Neural progenitor cell (in vitro differentiated cells): ENCODE measurements at regions not wholly inside any gene's neighbourhood (a gene's known extent, or its start where the extent isn't known, plus 50 kb on each side); places are given as distances from the start of the nearest gene placed in this dataset.

Source experiments
- DNase-seq: peaks from one replicate; pipeline ENCODE4 v3.0.0-alpha.2; 2016; ENCODE audit warnings: low spot score
- H2AFZ ChIP-seq: fragments of 200-600 bp; sonication (generic); replicated peaks from 2 replicates; pipeline ENCODE4 v1.6.1; 2016; ENCODE audit warnings: antibody characterized with exemption
- H3F3A ChIP-seq: fragments of 200-600 bp; sonication (generic); 2 replicates; pipeline ENCODE4 v1.6.1; 2016; ENCODE audit warnings: antibody characterized with exemption, low read depth
- H3K27ac ChIP-seq: fragments of 200-600 bp; sonication (generic); 2 replicates; pipeline ENCODE4 v1.5.1; 2016; ENCODE audit warnings: mild to moderate bottlenecking
- H3K27me3 ChIP-seq: fragments of 200-600 bp; sonication (generic); 2 replicates; pipeline ENCODE4 v1.6.1; 2016; ENCODE audit warnings: mild to moderate bottlenecking, moderate library complexity
- H3K36me3 ChIP-seq: fragments of 200-600 bp; sonication (generic); 2 replicates; pipeline ENCODE4 v1.5.1; 2016
- H3K4me1 ChIP-seq: fragments of 200-600 bp; sonication (generic); 2 replicates; pipeline ENCODE4 v1.6.1; 2016; ENCODE audit warnings: mixed run types
- H3K4me2 ChIP-seq: fragments of 200-600 bp; sonication (generic); 2 replicates; pipeline ENCODE4 v1.6.1; 2016
- H3K4me3 ChIP-seq: fragments of 200-600 bp; sonication (generic); 2 replicates; pipeline ENCODE4 v1.5.1; 2016
- H3K79me2 ChIP-seq: fragments of 200-600 bp; sonication (generic); 2 replicates; pipeline ENCODE4 v1.6.1; 2016; ENCODE audit warnings: low read depth
- H3K9ac ChIP-seq: fragments of 200-600 bp; sonication (generic); 2 replicates; pipeline ENCODE4 v1.6.1; 2016
- H3K9me3 ChIP-seq: fragments of 200-600 bp; sonication (generic); 2 replicates; pipeline ENCODE4 v1.5.1; 2016; ENCODE audit warnings: low read depth
- H4K20me1 ChIP-seq: fragments of 200-600 bp; sonication (generic); 2 replicates; pipeline ENCODE4 v1.6.1; 2016; ENCODE audit warnings: low read depth
- H3K27ac Mint-ChIP-seq: 3 replicates; pipeline ENCODE4 v1.8.0; 2021; ENCODE audit warnings: mixed read lengths
- H3K27me3 Mint-ChIP-seq: 2 replicates; pipeline ENCODE4 v1.8.0; 2022; ENCODE audit warnings: low read depth, mild to moderate bottlenecking, inconsistent platforms, moderate library complexity, mixed read lengths; ENCODE audit not compliant: insufficient read depth
- H3K36me3 Mint-ChIP-seq: 3 replicates; pipeline ENCODE4 v1.8.0; 2021; ENCODE audit warnings: mixed read lengths
- H3K4me1 Mint-ChIP-seq: 3 replicates; pipeline ENCODE4 v1.8.0; 2021; ENCODE audit warnings: mixed read lengths
- H3K4me3 Mint-ChIP-seq: 3 replicates; pipeline ENCODE4 v1.8.0; 2021; ENCODE audit warnings: mild to moderate bottlenecking, moderate library complexity, mixed read lengths
- H3K9me3 Mint-ChIP-seq: 3 replicates; pipeline ENCODE4 v1.8.0; 2020; ENCODE audit warnings: mixed read lengths
- EZH2 ChIP-seq: fragments of 200-600 bp; sonication (generic); IDR thresholded peaks from 2 replicates; pipeline ENCODE4 v1.6.1; 2017; ENCODE audit warnings: antibody characterized with exemption, mild to moderate bottlenecking, moderate library complexity
- EZH2phosphoT487 ChIP-seq: fragments of 200-600 bp; sonication (generic); IDR thresholded peaks from 2 replicates; pipeline ENCODE4 v1.6.1; 2017; ENCODE audit warnings: antibody characterized with exemption
- TF ChIP-seq, protein P1 (sequence below): fragments of 200-600 bp; sonication (generic); IDR thresholded peaks from 2 replicates; pipeline ENCODE4 v1.5.1; 2017; ENCODE audit warnings: antibody characterized with exemption, mild to moderate bottlenecking

DNA sequence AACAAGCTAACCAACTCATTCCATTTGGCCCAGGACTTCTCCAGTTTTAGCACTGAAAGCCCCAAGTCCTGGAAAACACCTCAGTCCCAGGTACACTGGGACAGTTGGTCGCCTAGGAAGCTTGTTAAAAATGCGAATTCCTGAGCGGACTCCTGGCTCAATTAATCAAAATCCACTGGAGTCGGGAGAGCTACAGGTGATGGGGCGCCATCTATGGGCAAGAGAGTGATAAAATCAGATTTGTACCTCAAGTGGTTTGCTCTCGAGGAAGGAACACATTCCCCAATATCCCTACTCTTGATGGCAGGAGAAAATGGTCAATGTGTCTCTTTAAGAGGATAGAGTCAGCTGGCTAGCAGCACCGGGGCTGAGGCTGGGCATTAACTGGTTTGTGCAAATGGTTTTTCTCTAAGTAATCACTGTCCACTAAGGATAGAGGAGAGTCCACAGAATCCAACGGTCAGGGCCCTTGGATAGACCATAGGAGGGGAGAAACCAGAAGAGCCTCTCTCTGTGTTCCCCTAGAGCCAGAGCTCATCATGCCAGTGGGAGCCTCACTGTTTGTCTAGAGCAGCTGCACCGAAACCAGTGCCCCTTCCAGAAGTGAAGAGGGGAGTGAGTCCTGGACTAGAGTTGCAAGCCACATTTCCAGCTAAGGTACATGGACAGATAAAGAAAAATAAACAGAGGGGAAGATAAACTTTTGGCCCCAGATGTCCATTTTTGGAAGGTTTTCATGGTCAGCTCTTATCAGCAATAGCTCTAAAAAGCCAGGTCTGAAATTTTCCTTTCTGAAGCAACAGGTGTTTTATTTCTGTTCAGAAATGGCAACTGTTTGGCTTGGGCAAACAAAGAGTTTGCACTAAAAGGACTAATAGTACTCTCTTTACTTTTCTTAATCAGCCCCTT lies 148.5 kb downstream of the TENT5C start:
- Histone ChIP-seq H3K4me2 (no peak overlapping the region), H4K20me1 (no peaks in the 10 kb centered on the region), H3K79me2 (no peaks in the 10 kb centered on the region), H3K36me3 (no peaks in the 10 kb centered on the region), H3K9ac (no peak overlapping the region), H2AFZ (peak overlapping the region; percentile 73), H3K9me3 (no peaks in the 10 kb centered on the region), H3K27me3 (no peaks in the 10 kb centered on the region), H3K4me1 (peaks cover 3% of the 10 kb centered on the region), H3K4me3 (no peak overlapping the region), H3F3A (peaks cover 7% of the 10 kb centered on the region), H3K27ac (no peak overlapping the region)
- peaks cover 8% of the 10 kb centered on the region for H3K4me1 Mint-ChIP-seq
- no peak overlapping the region for H3K4me3 Mint-ChIP-seq
- TF ChIP-seq, protein P1, sequence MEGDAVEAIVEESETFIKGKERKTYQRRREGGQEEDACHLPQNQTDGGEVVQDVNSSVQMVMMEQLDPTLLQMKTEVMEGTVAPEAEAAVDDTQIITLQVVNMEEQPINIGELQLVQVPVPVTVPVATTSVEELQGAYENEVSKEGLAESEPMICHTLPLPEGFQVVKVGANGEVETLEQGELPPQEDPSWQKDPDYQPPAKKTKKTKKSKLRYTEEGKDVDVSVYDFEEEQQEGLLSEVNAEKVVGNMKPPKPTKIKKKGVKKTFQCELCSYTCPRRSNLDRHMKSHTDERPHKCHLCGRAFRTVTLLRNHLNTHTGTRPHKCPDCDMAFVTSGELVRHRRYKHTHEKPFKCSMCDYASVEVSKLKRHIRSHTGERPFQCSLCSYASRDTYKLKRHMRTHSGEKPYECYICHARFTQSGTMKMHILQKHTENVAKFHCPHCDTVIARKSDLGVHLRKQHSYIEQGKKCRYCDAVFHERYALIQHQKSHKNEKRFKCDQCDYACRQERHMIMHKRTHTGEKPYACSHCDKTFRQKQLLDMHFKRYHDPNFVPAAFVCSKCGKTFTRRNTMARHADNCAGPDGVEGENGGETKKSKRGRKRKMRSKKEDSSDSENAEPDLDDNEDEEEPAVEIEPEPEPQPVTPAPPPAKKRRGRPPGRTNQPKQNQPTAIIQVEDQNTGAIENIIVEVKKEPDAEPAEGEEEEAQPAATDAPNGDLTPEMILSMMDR = peak; percentile 75
- TF ChIP-seq EZH2 = no peak
- H3K27ac Mint-ChIP-seq = no peak overlapping the region
- peaks cover 8% of the 10 kb centered on the region for H3K27me3 Mint-ChIP-seq
- no peaks in the 10 kb centered on the region for H3K36me3 Mint-ChIP-seq
- H3K9me3 Mint-ChIP-seq = peaks cover under 1% of the 10 kb centered on the region
- peak; percentile 87 for DNase-seq

DNA sequence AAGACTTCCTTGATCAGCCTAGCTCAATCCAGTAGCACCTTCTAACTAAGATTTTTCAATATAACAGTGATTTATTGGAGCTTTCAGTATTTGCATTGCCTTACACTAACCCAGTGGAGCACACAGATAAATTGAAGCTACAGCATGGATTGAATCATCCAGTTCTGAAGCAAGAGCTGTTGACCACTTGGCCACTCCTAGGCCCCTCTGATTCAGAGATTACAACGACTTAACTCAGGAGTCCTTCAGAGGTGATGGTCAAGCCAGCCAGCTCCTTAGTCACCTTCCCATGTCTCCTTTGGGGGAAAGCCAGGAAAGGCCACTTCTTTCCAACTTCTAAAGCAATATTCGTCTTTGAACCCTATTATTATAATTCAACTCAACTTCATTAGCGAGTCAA lies 151.8 kb downstream of the TENT5C start:
- no peak overlapping the region for H3K4me3 Mint-ChIP-seq
- H3K27me3 ChIP-seq = no peaks in the 10 kb centered on the region
- H3K4me2 ChIP-seq = no peak overlapping the region
- H3K9me3 Mint-ChIP-seq = no peaks in the 10 kb centered on the region
- H3K27ac Mint-ChIP-seq = no peak overlapping the region
- H3K79me2 ChIP-seq = no peaks in the 10 kb centered on the region
- no peaks in the 10 kb centered on the region for H3K36me3 Mint-ChIP-seq
- no peak overlapping the region for H3K27ac ChIP-seq
- DNase-seq = no peak
- peaks cover 8% of the 10 kb centered on the region for H3K4me1 Mint-ChIP-seq
- H3K27me3 Mint-ChIP-seq = peaks cover 9% of the 10 kb centered on the region
- H2AFZ ChIP-seq = no peak overlapping the region
- H3K9ac ChIP-seq = no peak overlapping the region
- TF ChIP-seq, protein P1 = no peak
- no peak for TF ChIP-seq EZH2
- no peak for TF ChIP-seq EZH2phosphoT487
- H3K4me3 ChIP-seq = no peak overlapping the region
- H3K36me3 ChIP-seq = no peaks in the 10 kb centered on the region
- no peaks in the 10 kb centered on the region for H4K20me1 ChIP-seq
- H3F3A ChIP-seq = peaks cover 7% of the 10 kb centered on the region
- no peaks in the 10 kb centered on the region for H3K9me3 ChIP-seq
- peaks cover 3% of the 10 kb centered on the region for H3K4me1 ChIP-seq

DNA sequence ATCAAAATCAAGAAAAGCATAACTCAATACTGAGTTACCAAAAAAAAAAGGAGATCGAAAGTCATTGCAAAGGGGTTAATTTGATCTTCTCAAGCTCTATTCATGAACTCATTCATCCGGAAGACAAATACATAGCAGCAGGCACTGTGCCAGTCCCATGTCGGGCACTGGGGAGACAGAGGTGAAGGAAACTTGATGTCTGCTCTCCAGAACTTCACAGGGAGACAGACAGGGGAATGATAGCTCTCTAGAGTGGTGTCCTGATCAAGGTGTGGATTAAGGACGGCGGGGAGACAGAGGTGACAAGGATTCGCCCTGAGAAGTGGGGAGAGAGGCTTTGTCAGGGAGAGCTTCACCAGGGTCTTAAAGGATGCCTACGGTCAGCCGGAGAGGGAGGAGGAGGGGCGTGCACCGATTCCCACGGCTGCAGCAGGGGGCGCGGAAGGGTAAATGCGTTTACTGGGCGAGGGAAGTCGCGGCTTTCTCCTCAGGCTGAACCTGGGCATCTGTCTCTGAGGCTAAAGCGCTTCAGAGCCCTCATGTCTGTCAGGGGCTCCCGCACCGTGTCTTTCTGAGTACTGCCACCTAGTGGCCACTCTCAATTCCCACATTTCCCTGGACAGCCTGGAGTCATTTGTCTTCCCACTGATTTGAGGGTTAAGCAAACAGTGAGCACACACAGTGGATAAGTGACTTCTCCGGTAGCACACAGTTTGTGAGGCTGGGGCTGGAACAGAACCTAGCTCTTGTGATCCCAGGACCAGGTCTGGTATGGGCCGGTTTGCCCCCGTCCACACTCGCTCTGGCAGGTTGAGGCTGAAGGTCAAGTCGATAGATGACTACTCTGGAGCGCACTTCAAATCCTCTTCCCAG lies 152.8 kb downstream of the TENT5C start:
- no peaks in the 10 kb centered on the region for H3K9me3 ChIP-seq
- H2AFZ ChIP-seq = peak overlapping the region; percentile 77
- H3K4me1 ChIP-seq = peaks cover 3% of the 10 kb centered on the region
- Mint-ChIP-seq H3K4me1 (peaks cover 8% of the 10 kb centered on the region), H3K36me3 (no peaks in the 10 kb centered on the region), H3K4me3 (peak overlapping the region; percentile 82), H3K27me3 (peaks cover 9% of the 10 kb centered on the region), H3K27ac (no peak overlapping the region), H3K9me3 (no peaks in the 10 kb centered on the region)
- TF ChIP-seq, protein P1 = peak; percentile 94
- TF ChIP-seq EZH2phosphoT487 = no peak
- TF ChIP-seq EZH2 = no peak
- peaks cover 7% of the 10 kb centered on the region for H3F3A ChIP-seq
- peak overlapping the region; percentile 31 for H3K4me3 ChIP-seq
- H3K36me3 ChIP-seq = no peaks in the 10 kb centered on the region
- no peak overlapping the region for H3K27ac ChIP-seq
- peak; percentile 94 for DNase-seq
- no peaks in the 10 kb centered on the region for H3K79me2 ChIP-seq
- peak overlapping the region; percentile 62 for H3K4me2 ChIP-seq
- no peak overlapping the region for H3K9ac ChIP-seq
- H3K27me3 ChIP-seq = no peaks in the 10 kb centered on the region
- H4K20me1 ChIP-seq = no peaks in the 10 kb centered on the region
